IPS-15b (cell line): ENCODE measurements at regions not wholly inside any gene's neighbourhood (a gene's known extent, or its start where the extent isn't known, plus 50 kb on each side); places are given as distances from the start of the nearest gene placed in this dataset.

Source experiments
- H3K27me3 ChIP-seq: one replicate; pipeline ENCODE4 v1.6.1; 2013; ENCODE audit warnings: low read length; ENCODE audit not compliant: control insufficient read depth, insufficient read depth
- H3K36me3 ChIP-seq: one replicate; pipeline ENCODE4 v1.6.1; 2013; ENCODE audit warnings: low read length; ENCODE audit not compliant: control insufficient read depth, insufficient read depth
- H3K4me1 ChIP-seq: one replicate; pipeline ENCODE4 v1.6.1; 2013; ENCODE audit warnings: mild to moderate bottlenecking, low read length; ENCODE audit not compliant: control insufficient read depth, insufficient read depth
- H3K4me3 ChIP-seq: one replicate; pipeline ENCODE4 v1.5.1; 2013; ENCODE audit warnings: low read depth, low read length
- H3K9ac ChIP-seq: one replicate; pipeline ENCODE4 v1.6.1; 2013; ENCODE audit warnings: low read depth, mild to moderate bottlenecking, low read length
- H3K9me3 ChIP-seq: one replicate; pipeline ENCODE4 v1.6.1; 2013; ENCODE audit warnings: mild to moderate bottlenecking, low read length; ENCODE audit not compliant: control insufficient read depth, insufficient read depth

GRCh38 chr4:124290678-124291077 lies 421.9 kb downstream of the ANKRD50 start:
- H3K9me3 ChIP-seq: no peaks in the 10 kb centered on the region
- no peaks in the 10 kb centered on the region for H3K27me3 ChIP-seq
- no peaks in the 10 kb centered on the region for H3K36me3 ChIP-seq

GRCh38 chr4:124295413-124295812 lies 417.1 kb downstream of the ANKRD50 start:
- H3K9me3 ChIP-seq: no peaks in the 10 kb centered on the region

More at GRCh38 chr4:124290678-124291077, 421.9 kb downstream of the ANKRD50 start:
- H3K9ac ChIP-seq: no peak overlapping the region
- H3K4me1 ChIP-seq: no peaks in the 10 kb centered on the region
- H3K4me3 ChIP-seq: no peak overlapping the region

GRCh38 chr4:124304941-124305340 lies 407.6 kb downstream of the ANKRD50 start:
- no peak overlapping the region for H3K4me3 ChIP-seq
- H3K27me3 ChIP-seq: no peaks in the 10 kb centered on the region
- H3K9ac ChIP-seq: no peak overlapping the region
- H3K36me3 ChIP-seq: no peaks in the 10 kb centered on the region
- H3K9me3 ChIP-seq: no peaks in the 10 kb centered on the region
- H3K4me1 ChIP-seq: no peaks in the 10 kb centered on the region

More at GRCh38 chr4:124295413-124295812, 417.1 kb downstream of the ANKRD50 start:
- H3K9ac ChIP-seq: no peak overlapping the region
- H3K36me3 ChIP-seq: no peaks in the 10 kb centered on the region
- no peaks in the 10 kb centered on the region for H3K4me1 ChIP-seq
- H3K27me3 ChIP-seq: no peaks in the 10 kb centered on the region
- no peak overlapping the region for H3K4me3 ChIP-seq

- Histone ChIP-seq H3K9ac (no peak overlapping the region), H3K36me3 (no peaks in the 10 kb centered on the region)
These were observed 406.2 kb downstream of the ANKRD50 start for GRCh38 chr4:124306352-124306751.

GRCh38 chr4:124307143-124307542 lies 405.4 kb downstream of the ANKRD50 start:
- H3K4me3 ChIP-seq: no peak overlapping the region
- no peak overlapping the region for H3K9ac ChIP-seq
- H3K36me3 ChIP-seq: no peaks in the 10 kb centered on the region
- H3K4me1 ChIP-seq: no peaks in the 10 kb centered on the region
- no peaks in the 10 kb centered on the region for H3K27me3 ChIP-seq
- no peaks in the 10 kb centered on the region for H3K9me3 ChIP-seq

More at GRCh38 chr4:124306352-124306751, 406.2 kb downstream of the ANKRD50 start:
- Histone ChIP-seq H3K9me3 (no peaks in the 10 kb centered on the region), H3K4me1 (no peaks in the 10 kb centered on the region), H3K27me3 (no peaks in the 10 kb centered on the region), H3K4me3 (no peak overlapping the region)

- Histone ChIP-seq H3K4me1 (no peaks in the 10 kb centered on the region), H3K4me3 (no peak overlapping the region), H3K9ac (no peak overlapping the region), H3K9me3 (no peaks in the 10 kb centered on the region), H3K36me3 (no peaks in the 10 kb centered on the region), H3K27me3 (no peaks in the 10 kb centered on the region)
These were observed 394.2 kb downstream of the ANKRD50 start for GRCh38 chr4:124318292-124318691.

GRCh38 chr4:124321364-124321763 lies 391.2 kb downstream of the ANKRD50 start:
- Histone ChIP-seq H3K9ac (no peak overlapping the region), H3K4me1 (no peaks in the 10 kb centered on the region), H3K27me3 (no peaks in the 10 kb centered on the region), H3K9me3 (no peaks in the 10 kb centered on the region), H3K4me3 (no peak overlapping the region), H3K36me3 (no peaks in the 10 kb centered on the region)

GRCh38 chr4:124322234-124323065 lies 390.1 kb downstream of the ANKRD50 start:
- Histone ChIP-seq H3K36me3 (no peaks in the 10 kb centered on the region), H3K27me3 (no peaks in the 10 kb centered on the region), H3K4me3 (no peak overlapping the region), H3K9ac (no peak overlapping the region), H3K4me1 (no peaks in the 10 kb centered on the region), H3K9me3 (no peaks in the 10 kb centered on the region)

GRCh38 chr4:124325690-124326089 lies 386.8 kb downstream of the ANKRD50 start:
- Histone ChIP-seq H3K36me3 (no peaks in the 10 kb centered on the region), H3K9ac (no peak overlapping the region)

GRCh38 chr4:124329134-124329533 lies 383.4 kb downstream of the ANKRD50 start:
- Histone ChIP-seq H3K4me3 (no peak overlapping the region), H3K9ac (no peak overlapping the region)

More at GRCh38 chr4:124325690-124326089, 386.8 kb downstream of the ANKRD50 start:
- Histone ChIP-seq H3K9me3 (no peaks in the 10 kb centered on the region), H3K4me3 (no peak overlapping the region), H3K4me1 (no peaks in the 10 kb centered on the region), H3K27me3 (no peaks in the 10 kb centered on the region)

GRCh38 chr4:124330045-124330444 lies 382.5 kb downstream of the ANKRD50 start:
- H3K4me3 ChIP-seq: no peak overlapping the region
- H3K4me1 ChIP-seq: no peaks in the 10 kb centered on the region
- no peak overlapping the region for H3K9ac ChIP-seq
- no peaks in the 10 kb centered on the region for H3K9me3 ChIP-seq
- H3K27me3 ChIP-seq: no peaks in the 10 kb centered on the region
- no peaks in the 10 kb centered on the region for H3K36me3 ChIP-seq

More at GRCh38 chr4:124329134-124329533, 383.4 kb downstream of the ANKRD50 start:
- Histone ChIP-seq H3K9me3 (no peaks in the 10 kb centered on the region), H3K36me3 (no peaks in the 10 kb centered on the region), H3K27me3 (no peaks in the 10 kb centered on the region), H3K4me1 (no peaks in the 10 kb centered on the region)

- Histone ChIP-seq H3K9me3 (no peaks in the 10 kb centered on the region), H3K27me3 (no peaks in the 10 kb centered on the region), H3K9ac (no peak overlapping the region), H3K4me3 (no peak overlapping the region), H3K36me3 (no peaks in the 10 kb centered on the region), H3K4me1 (no peaks in the 10 kb centered on the region)
These were observed 380.8 kb downstream of the ANKRD50 start for GRCh38 chr4:124331781-124332180.
